Right ventricle myocardium inferior (tissue), 1 donor: ENCODE measurements at regions not wholly inside any gene's neighbourhood (a gene's known extent, or its start where the extent isn't known, plus 50 kb on each side); places are given as distances from the start of the nearest gene placed in this dataset.
A peak's percentile ranks its signal among the peaks of the same experiment; 100 is the strongest.
"Not testable (repeated sequence)": the region's sequence is repeated elsewhere in the genome, so short reads cannot be mapped to it uniquely, and the experiment has no call there.

Experiments used
- ATAC-seq: fragments of 200-7000 bp; cut with Tn5 transposase; one replicate; pipeline ENCODE4 v1.9.1; 2020; ENCODE audit warnings: mild to moderate bottlenecking, moderate library complexity
- DNase-seq: peaks from one replicate; pipeline ENCODE4 v3.0.0; 2021; ENCODE audit errors: missing footprints
- intact Hi-C: fragments of 100-400 bp; cut with DNase I; formaldehyde crosslinking; loops from one replicate; pipeline ENCODE4 v1.11.0; 2022
- donor health status: DM: no; HTN: yes; CAD: no; lungs with severe emphysema.

- no peak for DNase-seq
- intact Hi-C loops = no loop called here
- ATAC-seq = no peak
Observed at GRCh38 chr9:81798606-81799005, 109.3 kb upstream of the TLE1 start.

GRCh38 chr9:81801190-81801589 lies 111.8 kb upstream of the TLE1 start:
- intact Hi-C loops = no loop called here
- ATAC-seq = no peak
- no peak for DNase-seq

- intact Hi-C loops = no loop called here
- DNase-seq = no peak
- ATAC-seq = no peak
Observed at GRCh38 chr9:81804306-81804705, 115.0 kb upstream of the TLE1 start.

GRCh38 chr9:81811688-81812087 lies 116.5 kb upstream of the SPATA31D4 start:
- DNase-seq, ATAC-seq, intact Hi-C loops: not testable (repeated sequence)

DNA sequence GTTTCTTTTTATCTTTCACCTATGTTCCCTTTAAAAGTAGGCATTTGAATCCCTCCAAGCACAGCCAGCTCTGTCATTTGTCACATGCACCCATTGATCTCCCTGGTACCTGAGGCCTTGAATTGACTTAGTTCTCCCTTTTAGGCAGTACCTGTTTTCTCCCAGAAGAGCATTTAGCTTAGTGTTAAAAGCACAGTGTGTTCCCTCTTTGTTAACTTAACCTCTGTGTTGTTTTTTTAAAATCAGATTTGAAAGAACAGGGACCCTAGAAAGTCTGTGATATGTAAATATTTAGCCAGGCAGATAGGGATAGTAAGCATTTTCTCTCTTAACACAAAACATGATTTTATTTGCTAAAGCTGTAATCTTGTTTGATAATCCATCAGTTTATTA lies 113.8 kb upstream of the SPATA31D4 start:
- DNase-seq = no peak
- ATAC-seq = no peak
- intact Hi-C loops = no loop called here

GRCh38 chr9:81814794-81815464 lies 113.3 kb upstream of the SPATA31D4 start:
- DNase-seq (no peak), ATAC-seq (no peak)
- intact Hi-C loops = no loop called here

DNA sequence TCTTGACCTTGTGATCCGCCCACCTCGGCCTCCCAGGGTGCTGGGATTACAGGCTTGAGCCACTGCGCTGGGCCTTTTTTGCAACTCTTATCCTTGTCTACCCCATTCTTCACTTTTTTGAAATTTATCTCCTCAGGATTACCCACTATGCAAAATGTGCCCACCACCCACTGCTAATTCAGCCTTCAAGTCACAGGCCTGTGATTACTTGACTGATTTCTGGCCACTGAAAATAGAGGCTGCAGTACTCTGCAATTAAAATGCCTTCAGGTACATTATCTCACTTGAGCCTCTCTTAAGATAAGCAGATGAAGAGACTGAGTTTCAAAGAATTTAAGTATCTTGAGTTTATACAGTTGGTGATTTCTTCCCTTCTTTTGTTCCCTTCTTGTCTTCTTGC lies 112.4 kb upstream of the SPATA31D4 start:
- intact Hi-C loops = no loop called here
- ATAC-seq (no peak), DNase-seq (no peak)

DNA sequence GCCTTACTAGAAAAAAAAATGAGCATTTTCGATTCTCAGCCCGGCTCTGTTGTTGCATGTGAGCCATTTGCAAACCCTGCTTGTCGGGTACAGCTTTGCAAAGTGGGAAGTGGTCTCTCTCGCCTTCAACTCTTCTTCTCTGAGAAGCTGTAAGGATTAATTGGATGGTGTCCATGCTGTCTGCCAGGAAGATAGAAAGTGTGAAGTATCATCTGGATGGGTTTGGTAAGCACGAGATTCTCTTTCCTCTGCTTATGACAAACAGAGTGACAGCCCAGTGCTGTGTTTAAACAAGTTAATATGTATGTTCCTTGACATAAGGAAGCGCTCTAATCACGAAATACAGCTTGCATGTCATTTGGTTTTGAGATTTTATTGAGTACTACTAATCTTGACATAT lies 109.1 kb upstream of the SPATA31D4 start:
- ATAC-seq = no peak
- no peak for DNase-seq
- intact Hi-C loops = no loop called here

DNA sequence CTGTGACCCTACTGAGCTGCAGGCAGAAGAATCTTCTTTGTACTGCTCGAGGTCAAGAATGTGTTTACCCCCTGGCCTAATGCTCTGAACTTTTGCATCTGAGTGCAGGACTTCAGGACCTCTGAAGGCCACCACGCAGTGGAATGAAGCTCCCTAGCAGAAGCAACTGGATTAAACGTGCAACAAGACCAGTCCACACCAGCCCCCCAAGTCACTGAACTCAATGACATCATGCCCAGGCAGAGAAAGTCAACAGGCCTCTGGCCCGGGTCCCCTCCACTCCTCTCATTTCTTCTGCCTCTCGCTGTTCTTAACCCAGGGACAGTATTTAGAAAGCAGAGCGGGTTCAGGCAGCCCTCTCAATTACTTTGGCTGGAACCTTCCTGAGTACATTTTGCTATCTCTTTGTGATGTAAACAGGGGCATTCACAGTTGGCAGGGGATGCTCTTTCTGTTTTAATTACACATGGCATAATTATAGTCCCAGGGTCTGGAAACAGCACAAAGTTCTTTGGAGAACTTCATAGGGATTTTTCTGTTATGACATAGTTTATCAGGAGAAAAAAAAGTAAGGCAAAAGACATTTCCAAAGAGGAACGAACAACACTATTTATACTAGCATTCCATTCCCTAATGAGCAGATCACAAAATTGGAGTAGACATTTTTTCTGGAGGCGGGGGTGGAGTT lies 108.2 kb upstream of the SPATA31D4 start:
- intact Hi-C loops = loop anchor here (10.0 kb wide), 1 partner anchor 135 kb away; the partner anchor contains the start of gene TLE1

DNA sequence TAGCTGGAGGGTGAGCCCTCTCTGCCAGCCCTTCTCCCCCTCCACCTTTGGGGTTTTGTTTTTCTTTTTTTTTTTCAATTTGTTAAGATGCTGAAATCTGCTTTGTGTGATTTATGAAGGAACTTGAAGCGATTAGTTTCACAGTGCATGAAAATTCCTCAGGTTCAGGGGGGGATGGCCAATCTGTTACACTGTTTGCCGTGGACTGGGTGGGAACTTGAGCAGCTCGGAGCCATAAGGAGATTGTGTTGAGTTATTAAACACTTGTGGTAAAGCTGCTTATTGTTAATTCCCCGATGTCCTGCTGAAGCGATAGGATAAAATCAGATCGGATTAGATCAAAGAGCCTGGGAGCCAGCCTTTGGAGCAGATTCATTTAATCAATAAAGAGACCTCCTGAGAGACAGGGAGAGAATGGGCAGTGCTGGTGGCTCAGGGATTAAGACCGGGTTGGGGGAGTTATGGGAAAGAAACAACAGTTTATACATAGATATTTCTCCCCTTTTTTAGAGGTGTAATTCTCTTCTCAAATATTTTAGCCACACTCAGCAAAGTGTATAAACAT lies 105.8 kb upstream of the SPATA31D4 start:
- ATAC-seq = no peak
- DNase-seq = no peak
- intact Hi-C loops = loop anchor here (10.0 kb wide), 1 partner anchor 138 kb away; the partner anchor contains the start of gene TLE1

More for the DNA sequence above, 108.2 kb upstream of the SPATA31D4 start:
- no peak for DNase-seq
- no peak for ATAC-seq

- intact Hi-C loops = loop anchor here (10.0 kb wide), 1 partner anchor 138 kb away; the partner anchor contains the start of gene TLE1
- ATAC-seq (no peak), DNase-seq (no peak)
Observed at GRCh38 chr9:81822967-81823366, 105.3 kb upstream of the SPATA31D4 start.

GRCh38 chr9:81823672-81824554 lies 104.3 kb upstream of the SPATA31D4 start:
- ATAC-seq (no peak), DNase-seq (no peak)
- intact Hi-C loops = loop anchor here (10.0 kb wide), 1 partner anchor 139 kb away; the partner anchor contains the start of gene TLE1

DNA sequence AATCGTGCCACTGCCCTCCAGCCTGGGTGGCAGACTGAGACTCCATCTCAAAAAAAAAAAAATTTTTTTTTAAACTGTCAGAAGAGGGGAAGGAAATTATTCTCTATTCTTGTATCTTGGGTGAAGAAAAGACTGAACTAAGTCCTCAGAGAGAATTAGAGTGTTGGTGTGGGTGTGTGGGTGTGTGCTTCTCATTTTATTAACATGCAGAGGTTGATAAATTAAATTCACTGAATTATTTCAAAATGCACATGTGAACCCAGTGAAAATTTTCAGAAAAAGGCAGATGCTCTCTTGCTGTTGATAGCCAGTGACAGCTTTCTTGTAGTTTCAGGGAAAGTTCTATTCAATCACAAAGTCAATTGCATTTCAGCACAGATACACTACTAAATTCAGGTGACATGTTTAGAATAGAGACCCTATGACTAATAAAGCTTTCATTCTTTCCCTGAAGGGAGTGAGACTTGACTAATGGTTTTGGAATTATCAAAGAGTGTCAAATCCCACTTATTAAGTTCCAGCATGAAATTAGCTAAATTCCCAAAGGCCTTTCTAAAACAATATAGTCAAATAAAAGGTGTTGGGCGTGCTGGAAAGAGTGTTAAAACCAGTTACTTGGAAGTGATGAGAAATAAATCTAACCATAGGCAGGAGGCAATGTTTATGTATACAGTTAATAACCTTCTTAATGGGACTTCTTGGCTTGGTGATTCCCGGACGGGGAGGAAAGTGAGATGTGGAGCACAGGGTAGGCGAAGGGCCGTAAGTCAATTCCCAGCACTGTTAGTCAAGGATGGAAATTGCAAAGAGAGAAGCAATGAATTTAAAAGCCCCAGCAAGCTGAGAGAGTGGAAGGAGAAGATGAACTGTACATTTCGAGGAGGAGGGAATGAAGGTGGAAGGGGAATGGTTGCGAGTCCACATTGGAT lies 103.2 kb upstream of the SPATA31D4 start:
- no peak for ATAC-seq
- intact Hi-C loops = loop anchor here (10.0 kb wide), 1 partner anchor 140 kb away; the partner anchor contains the start of gene TLE1
- no peak for DNase-seq

DNA sequence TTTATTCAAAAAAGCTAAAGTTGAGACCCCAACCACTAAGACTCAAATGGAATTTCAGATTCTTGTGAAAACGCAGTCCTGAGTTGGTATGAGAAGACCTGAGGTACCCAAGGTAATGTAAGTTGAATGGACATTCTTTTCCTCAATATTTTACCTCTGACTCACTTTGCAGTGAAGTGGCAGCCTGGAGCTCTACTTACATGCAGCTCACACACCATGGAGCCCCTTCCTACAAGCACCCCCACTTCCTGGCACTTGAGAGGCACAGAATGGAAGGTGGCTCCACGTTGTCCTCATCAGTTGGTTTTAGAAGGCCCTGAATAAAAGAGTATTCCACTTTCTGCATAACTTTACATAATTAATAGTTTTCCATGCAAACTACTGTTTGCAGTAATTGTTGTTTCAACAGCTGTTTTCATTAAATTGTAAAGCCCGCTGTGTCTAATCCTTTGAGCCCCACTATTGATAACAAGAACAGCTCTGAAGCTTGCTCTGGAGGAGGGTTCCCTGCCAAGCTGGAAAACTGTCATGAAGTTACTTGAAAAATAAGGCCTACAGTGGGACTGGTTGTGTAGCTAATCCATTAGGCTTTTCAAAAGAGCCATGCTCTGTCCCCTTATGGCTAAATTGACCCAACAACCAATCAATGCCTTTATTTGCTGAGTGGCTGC lies 102.2 kb upstream of the SPATA31D4 start:
- intact Hi-C loops = loop anchor here (10.0 kb wide), 1 partner anchor 141 kb away; the partner anchor contains the start of gene TLE1
- peak; percentile 48 for ATAC-seq

DNA sequence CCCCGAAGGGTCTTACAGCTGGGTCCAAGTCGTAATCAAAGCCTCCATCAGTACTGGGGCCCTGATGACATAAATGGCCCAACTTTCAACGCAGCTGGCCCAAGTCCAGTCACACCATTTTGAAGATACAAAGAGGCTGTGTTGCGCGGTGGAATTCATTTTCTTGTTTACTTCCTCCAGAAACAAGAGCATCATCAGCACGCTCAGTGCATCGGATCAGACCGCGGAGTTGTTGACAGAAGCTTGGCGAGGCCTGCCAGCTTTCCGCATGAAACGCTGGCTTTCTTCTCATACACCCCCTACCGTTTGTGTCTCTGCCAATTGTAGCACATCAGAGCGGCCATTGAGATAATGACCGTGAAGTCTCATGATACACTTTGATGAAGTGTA lies 101.7 kb upstream of the SPATA31D4 start:
- intact Hi-C loops = loop anchor here (10.0 kb wide), 1 partner anchor 142 kb away; the partner anchor contains the start of gene TLE1
- peak; percentile 85 for DNase-seq
- peak; percentile 97 for ATAC-seq

More for the DNA sequence above, 102.2 kb upstream of the SPATA31D4 start:
- DNase-seq = no peak

GRCh38 chr9:81827616-81828296 lies 100.5 kb upstream of the SPATA31D4 start:
- ATAC-seq (no peak), DNase-seq (no peak)
- intact Hi-C loops = loop anchor here (10.0 kb wide), 1 partner anchor 143 kb away; the partner anchor contains the start of gene TLE1
